Mucosa of descending colon (tissue), 3 donors: ENCODE measurements at regions not wholly inside any gene's neighbourhood (a gene's known extent, or its start where the extent isn't known, plus 50 kb on each side); places are given as distances from the start of the nearest gene placed in this dataset.

Experiments used
- ATAC-seq: fragments of 200-7000 bp; cut with Tn5 transposase; one replicate; pipeline ENCODE4 v1.9.1; 2020; ENCODE audit warnings: mild to moderate bottlenecking, moderate library complexity
- DNase-seq, 3 donors: peaks; one replicate each; pipeline ENCODE4 v3.0.0-alpha.2; 2020
- H3K36me3 ChIP-seq: fragments of 200-600 bp; one replicate; pipeline ENCODE4 v1.8.0; 2021; ENCODE audit warnings: low read depth, mild to moderate bottlenecking
- H3K4me1 ChIP-seq: fragments of 200-600 bp; one replicate; pipeline ENCODE4 v1.8.0; 2021; ENCODE audit warnings: low read depth, mild to moderate bottlenecking
- H3K4me3 ChIP-seq: fragments of 200-600 bp; one replicate; pipeline ENCODE4 v1.8.0; 2021; ENCODE audit warnings: mild to moderate bottlenecking
- H3K9me3 ChIP-seq: fragments of 200-600 bp; one replicate; pipeline ENCODE4 v1.8.0; 2021; ENCODE audit warnings: mild to moderate bottlenecking
- CTCF ChIP-seq: fragments of 200-600 bp; IDR thresholded peaks from one replicate; pipeline ENCODE4 v1.8.0; 2022; ENCODE audit warnings: antibody characterized with exemption, mild to moderate bottlenecking
- intact Hi-C, 2 donors: fragments of 100-400 bp; cut with DNase I in 1 of 2; cut with micrococcal nuclease in 1 of 2; formaldehyde crosslinking; loops; one replicate each; pipeline versions ENCODE4 v1.11.0 to v1.11.1; 2022; cut with DNase I, micrococcal nuclease
- donor health status: DM: no; HTN: no; CAD: no; lungs with moderate emphysema.
- donor health status: DM: no; HTN: no; CAD: no.
- donor health status: DM: no; HTN: yes; CAD: no.

GRCh38 chr14:66152302-66152701, 333.9 kb upstream of the CCDC196 start:
- no peak for DNase-seq
- TF ChIP-seq CTCF, result no peak

GRCh38 chr14:66152747-66153146, 333.4 kb upstream of the CCDC196 start:
- no peak overlapping the region for H3K4me3 ChIP-seq
- ATAC-seq, result no peak
- TF ChIP-seq CTCF, result no peak
- intact Hi-C loops, result no loop called here
- no peaks in the 10 kb centered on the region for H3K36me3 ChIP-seq
- no peaks in the 10 kb centered on the region for H3K9me3 ChIP-seq
- DNase-seq, result no peak
- no peaks in the 10 kb centered on the region for H3K4me1 ChIP-seq

More at GRCh38 chr14:66152302-66152701, 333.9 kb upstream of the CCDC196 start:
- Histone ChIP-seq H3K4me3 (no peak overlapping the region), H3K4me1 (no peaks in the 10 kb centered on the region), H3K9me3 (no peaks in the 10 kb centered on the region), H3K36me3 (no peaks in the 10 kb centered on the region)
- ATAC-seq, result no peak
- intact Hi-C loops, result no loop called here

GRCh38 chr14:66163023-66163422, 323.1 kb upstream of the CCDC196 start:
- no peak for ATAC-seq

GRCh38 chr14:66165337-66165736, 320.8 kb upstream of the CCDC196 start:
- intact Hi-C loops, result no loop called here
- no peak overlapping the region for H3K4me3 ChIP-seq
- ATAC-seq, result no peak
- H3K36me3 ChIP-seq, result no peaks in the 10 kb centered on the region
- no peaks in the 10 kb centered on the region for H3K4me1 ChIP-seq
- DNase-seq, result no peak
- no peak for TF ChIP-seq CTCF
- H3K9me3 ChIP-seq, result no peaks in the 10 kb centered on the region

More at GRCh38 chr14:66163023-66163422, 323.1 kb upstream of the CCDC196 start:
- no peak for TF ChIP-seq CTCF
- no peak for DNase-seq
- Histone ChIP-seq H3K36me3 (no peaks in the 10 kb centered on the region), H3K4me1 (no peaks in the 10 kb centered on the region), H3K4me3 (no peak overlapping the region), H3K9me3 (no peaks in the 10 kb centered on the region)
- intact Hi-C loops, result no loop called here

GRCh38 chr14:66174453-66174891, 311.7 kb upstream of the CCDC196 start:
- Histone ChIP-seq H3K9me3 (no peaks in the 10 kb centered on the region), H3K4me1 (no peaks in the 10 kb centered on the region), H3K36me3 (no peaks in the 10 kb centered on the region), H3K4me3 (no peak overlapping the region)
- ATAC-seq (no peak), DNase-seq (no peak)
- intact Hi-C loops, result no loop called here
- no peak for TF ChIP-seq CTCF

GRCh38 chr14:66177935-66178334, 308.2 kb upstream of the CCDC196 start:
- no peak overlapping the region for H3K4me3 ChIP-seq
- H3K4me1 ChIP-seq, result no peaks in the 10 kb centered on the region
- no peaks in the 10 kb centered on the region for H3K36me3 ChIP-seq
- no peak for TF ChIP-seq CTCF
- DNase-seq, result no peak
- ATAC-seq, result no peak
- intact Hi-C loops, result no loop called here
- no peaks in the 10 kb centered on the region for H3K9me3 ChIP-seq
